ENCODE measurements at regions not wholly inside any gene's neighbourhood (a gene's known extent, or its start where the extent isn't known, plus 50 kb on each side); places are given as distances from the start of the nearest gene placed in this dataset.

DNA sequence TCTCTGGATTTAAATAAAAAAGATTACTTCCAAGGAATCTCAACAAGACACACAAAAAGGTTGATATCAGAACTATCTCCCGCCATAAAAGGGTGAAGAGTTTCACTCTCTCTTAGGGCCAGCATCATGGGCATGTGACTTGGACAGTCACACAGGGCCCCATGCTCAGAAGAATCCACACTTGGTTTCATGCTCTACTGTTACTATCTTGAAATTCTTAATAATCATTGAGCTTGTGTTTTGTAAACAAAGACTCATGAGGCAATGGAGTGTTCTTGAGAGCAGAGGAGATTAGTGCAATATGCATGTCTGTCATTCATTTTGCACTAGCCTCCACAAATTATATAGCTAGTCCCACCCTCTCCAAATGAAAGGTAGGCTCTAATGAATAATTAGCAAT is 58.4 kb downstream of the HMHB1 start:
- in situ Hi-C loops (cut with MboI; ENCODE audit: low sequenced_read_pairs in 4 of 4) (no loop called here), intact Hi-C loops (cut with DNase I; ENCODE audit: low total_unique reads) (no loop called here)
- Histone ChIP-seq H3K27me3 (no peaks in the 10 kb centered on the region), H3K27ac (no peak overlapping the region), H3K36me3 (no peaks in the 10 kb centered on the region), H3K9me3 (no peaks in the 10 kb centered on the region), H3K4me1 (peaks cover 22 to 25% of the 10 kb centered on the region in 2 donors), H3K4me3 (no peak overlapping the region)
- no peak for DNase-seq
- ATAC-seq = no peak
- TF ChIP-seq POLR2A (IDR thresholded peaks at IDR 0.05) (no peak), CTCF (IDR thresholded peaks at IDR 0.05 in 4 of 5, conservative IDR thresholded peaks at IDR 0.05 in 1 of 5) (no peak)

DNA sequence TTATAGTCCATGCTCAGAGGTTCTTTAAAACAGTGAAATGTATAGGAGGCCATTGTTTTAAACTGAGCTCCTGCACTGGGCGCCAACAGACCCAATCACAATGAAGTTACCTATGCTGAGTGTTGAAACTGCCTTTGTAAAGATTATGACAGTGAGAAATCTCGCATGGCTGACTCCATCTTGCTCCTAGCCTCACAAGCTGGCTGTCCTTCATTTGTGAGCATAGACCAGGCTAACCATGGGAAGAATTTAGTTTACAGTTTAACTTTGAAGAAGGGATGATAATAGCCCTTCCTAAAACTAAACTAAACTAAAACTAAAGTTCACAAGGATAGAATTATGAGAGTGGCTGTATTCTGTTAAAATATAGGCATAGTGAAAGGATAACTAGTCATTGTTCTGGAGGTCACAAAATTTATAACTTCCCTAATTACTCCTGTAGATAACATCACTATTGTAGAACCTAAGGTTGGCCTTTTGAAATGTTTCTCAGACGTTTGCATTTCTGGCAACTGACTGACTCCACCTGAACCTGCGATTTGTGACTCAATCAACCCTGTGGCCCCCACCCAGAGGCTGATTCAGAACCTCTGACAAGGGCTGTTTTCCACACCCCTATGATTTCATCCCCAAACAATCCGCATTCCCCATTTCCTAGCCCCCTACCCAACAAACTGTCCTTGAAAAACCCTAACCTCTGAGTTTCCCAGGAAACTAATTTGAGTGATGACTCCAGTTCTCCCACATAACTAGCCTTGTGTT is 59.1 kb downstream of the HMHB1 start:
- Histone ChIP-seq H3K27ac (no peak overlapping the region), H3K36me3 (no peaks in the 10 kb centered on the region), H3K4me3 (no peak overlapping the region), H3K27me3 (no peaks in the 10 kb centered on the region), H3K4me1 (peaks cover 16 to 20% of the 10 kb centered on the region in 2 donors), H3K9me3 (no peaks in the 10 kb centered on the region)
- ATAC-seq (no peak), DNase-seq (no peak)
- in situ Hi-C loops (cut with MboI; ENCODE audit: low sequenced_read_pairs in 4 of 4) (no loop called here), intact Hi-C loops (cut with DNase I; ENCODE audit: low total_unique reads) (no loop called here)
- TF ChIP-seq CTCF (IDR thresholded peaks at IDR 0.05 in 4 of 5, conservative IDR thresholded peaks at IDR 0.05 in 1 of 5) = no peak
- TF ChIP-seq POLR2A (IDR thresholded peaks at IDR 0.05) = no peak

DNA sequence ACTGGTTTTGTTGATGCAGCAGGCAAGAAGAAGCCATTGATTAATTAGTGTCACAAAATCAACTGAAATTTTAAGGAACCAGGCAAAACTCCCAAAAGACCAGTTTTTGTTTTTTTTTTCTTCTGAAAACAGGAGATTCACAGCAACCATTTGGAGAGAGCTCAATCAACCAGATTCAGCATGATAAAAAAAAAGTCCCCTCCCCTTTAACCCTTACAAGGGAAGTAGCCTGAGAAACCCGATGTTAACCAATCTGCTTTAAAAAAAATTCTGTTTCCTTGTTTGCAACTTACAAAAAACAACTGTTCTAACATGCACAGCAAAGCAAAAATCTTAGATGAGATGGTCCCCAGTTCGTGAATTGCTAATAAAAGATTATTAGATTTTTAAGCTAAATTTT is 59.7 kb downstream of the HMHB1 start:
- TF ChIP-seq POLR2A (IDR thresholded peaks at IDR 0.05) (no peak), CTCF (IDR thresholded peaks at IDR 0.05 in 4 of 5, conservative IDR thresholded peaks at IDR 0.05 in 1 of 5) (no peak)
- no peak overlapping the region for H3K27ac ChIP-seq
- peaks cover 12 to 14% of the 10 kb centered on the region in 2 donors for H3K4me1 ChIP-seq
- intact Hi-C loops (cut with DNase I; ENCODE audit: low total_unique reads) = no loop called here
- no peaks in the 10 kb centered on the region for H3K9me3 ChIP-seq
- H3K36me3 ChIP-seq = no peaks in the 10 kb centered on the region
- no peaks in the 10 kb centered on the region for H3K27me3 ChIP-seq
- in situ Hi-C loops (cut with MboI; ENCODE audit: low sequenced_read_pairs in 4 of 4) = no loop called here
- no peak for DNase-seq
- no peak overlapping the region for H3K4me3 ChIP-seq
- ATAC-seq = no peak

GRCh38 chr5:143874312-143874711 is 62.4 kb downstream of the HMHB1 start:
- in situ Hi-C loops (cut with MboI; ENCODE audit: low sequenced_read_pairs in 4 of 4) (no loop called here), intact Hi-C loops (cut with DNase I; ENCODE audit: low total_unique reads) (no loop called here)
- H3K27me3 ChIP-seq = no peaks in the 10 kb centered on the region
- no peaks in the 10 kb centered on the region for H3K9me3 ChIP-seq
- no peaks in the 10 kb centered on the region for H3K36me3 ChIP-seq
- no peak overlapping the region for H3K4me3 ChIP-seq
- H3K27ac ChIP-seq = no peak overlapping the region
- TF ChIP-seq POLR2A (IDR thresholded peaks at IDR 0.05) (no peak), CTCF (IDR thresholded peaks at IDR 0.05 in 4 of 5, conservative IDR thresholded peaks at IDR 0.05 in 1 of 5) (no peak)
- ATAC-seq (peak in 1 of 2 donors; percentile 52), DNase-seq (no peak)
- H3K4me1 ChIP-seq = peaks cover 12% of the 10 kb centered on the region in 2 donors

- Histone ChIP-seq H3K27ac (no peak overlapping the region), H3K4me3 (no peak overlapping the region), H3K9me3 (no peaks in the 10 kb centered on the region), H3K4me1 (peaks cover 12% of the 10 kb centered on the region in 2 donors), H3K27me3 (no peaks in the 10 kb centered on the region), H3K36me3 (no peaks in the 10 kb centered on the region)
- no peak for ATAC-seq
- TF ChIP-seq POLR2A (IDR thresholded peaks at IDR 0.05) (no peak), CTCF (IDR thresholded peaks at IDR 0.05 in 4 of 5, conservative IDR thresholded peaks at IDR 0.05 in 1 of 5) (no peak)
- intact Hi-C loops (cut with DNase I; ENCODE audit: low total_unique reads) (no loop called here), in situ Hi-C loops (cut with MboI; ENCODE audit: low sequenced_read_pairs in 4 of 4) (no loop called here)
- no peak for DNase-seq
These were observed 65.2 kb downstream of the HMHB1 start for GRCh38 chr5:143877196-143877595.
